ENCODE measurements at regions not wholly inside any gene's neighbourhood (a gene's known extent, or its start where the extent isn't known, plus 50 kb on each side); places are given as distances from the start of the nearest gene placed in this dataset.
"Not testable (repeated sequence)": the region's sequence is repeated elsewhere in the genome, so short reads cannot be mapped to it uniquely, and the experiment has no call there.

- FAIRE-seq (no peak), DNase-seq (ENCODE audit: insufficient read length, low spot score) (no peak)
- TF ChIP-seq POLR2A (IDR thresholded peaks at IDR 0.05; ENCODE audit: low read depth, low read length), result no peak
Observed at GRCh38 chr1:4483021-4483625, 171.3 kb upstream of the AJAP1 start.

GRCh38 chr1:4485398-4485797 lies 169.0 kb upstream of the AJAP1 start:
- no peak for DNase-seq (ENCODE audit: insufficient read length, low spot score)
- FAIRE-seq, result no peak
- TF ChIP-seq POLR2A (IDR thresholded peaks at IDR 0.05; ENCODE audit: low read depth, low read length), result no peak

DNA sequence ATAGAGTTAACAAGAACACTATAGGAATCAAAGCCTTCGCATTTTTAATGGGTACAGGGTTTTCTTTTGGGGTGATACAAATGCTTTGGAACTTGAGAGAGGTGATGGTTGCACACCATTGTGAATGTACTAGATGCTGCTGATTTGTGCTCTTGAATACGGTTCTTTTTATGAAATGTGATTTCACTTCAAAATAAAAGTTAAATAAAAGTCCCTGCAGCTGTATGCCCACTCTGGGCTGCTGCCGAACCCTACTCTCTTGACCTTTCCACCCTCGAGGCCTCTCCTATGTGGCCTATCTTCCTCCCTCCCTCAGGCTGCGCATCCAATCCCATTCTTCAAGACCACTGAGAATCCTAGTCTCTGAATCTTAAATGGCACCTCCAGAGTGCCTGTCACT lies 168.5 kb upstream of the AJAP1 start:
- FAIRE-seq, result no peak
- DNase-seq (ENCODE audit: insufficient read length, low spot score), result no peak
- TF ChIP-seq POLR2A (IDR thresholded peaks at IDR 0.05; ENCODE audit: low read depth, low read length), result no peak

GRCh38 chr1:4486408-4487120 lies 167.8 kb upstream of the AJAP1 start:
- FAIRE-seq (no peak), DNase-seq (ENCODE audit: insufficient read length, low spot score) (no peak)
- no peak for TF ChIP-seq POLR2A (IDR thresholded peaks at IDR 0.05; ENCODE audit: low read depth, low read length)

DNA sequence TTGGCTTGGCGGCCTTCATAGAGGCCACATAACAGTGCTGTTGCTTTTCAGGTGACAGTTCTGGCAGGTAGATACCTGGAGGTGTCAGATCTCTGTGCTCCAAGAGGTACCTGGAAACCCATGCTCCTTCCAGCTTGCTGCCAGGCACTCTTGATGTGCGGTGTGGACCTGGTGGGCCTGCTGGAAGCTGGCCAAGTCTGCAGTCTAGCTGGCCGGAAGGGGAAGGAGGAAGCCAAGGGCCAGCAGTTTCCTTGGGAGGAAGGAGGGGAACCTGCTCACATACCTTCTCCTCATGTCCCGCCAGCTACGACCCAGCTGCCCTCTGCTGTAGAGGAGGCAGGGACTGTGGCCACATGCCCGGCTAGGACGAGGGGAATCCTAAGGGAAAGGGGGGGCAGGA lies 166.4 kb upstream of the AJAP1 start:
- no peak for FAIRE-seq
- TF ChIP-seq POLR2A (IDR thresholded peaks at IDR 0.05; ENCODE audit: low read depth, low read length), result no peak

GRCh38 chr1:4489486-4489885 lies 164.9 kb upstream of the AJAP1 start:
- DNase-seq (ENCODE audit: insufficient read length, low spot score) (no peak), FAIRE-seq (no peak)
- no peak for TF ChIP-seq POLR2A (IDR thresholded peaks at IDR 0.05; ENCODE audit: low read depth, low read length)

More for the DNA sequence above, 166.4 kb upstream of the AJAP1 start:
- no peak for DNase-seq (ENCODE audit: insufficient read length, low spot score)

DNA sequence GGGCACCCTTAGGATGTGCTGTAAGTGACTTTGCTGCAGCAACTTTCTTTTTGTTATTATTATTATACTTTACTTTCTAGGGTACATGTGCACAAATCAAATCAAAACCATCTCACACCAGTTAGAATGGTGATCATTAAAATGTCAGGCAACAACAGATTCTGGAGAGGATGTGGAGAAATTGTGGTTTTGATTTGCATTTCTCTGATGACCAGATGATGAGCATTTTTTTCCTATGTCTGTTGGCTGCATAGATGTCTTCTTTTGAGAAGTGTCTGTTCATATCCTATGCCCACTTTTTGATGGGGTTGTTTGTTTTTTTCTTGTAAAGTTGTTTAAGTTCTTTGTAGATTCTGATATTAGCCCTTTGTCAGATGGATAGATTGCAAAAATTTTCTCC lies 164.4 kb upstream of the AJAP1 start:
- not testable (repeated sequence) for DNase-seq (ENCODE audit: insufficient read length, low spot score); FAIRE-seq

GRCh38 chr1:4494027-4494426 lies 160.4 kb upstream of the AJAP1 start:
- no peak for TF ChIP-seq POLR2A (IDR thresholded peaks at IDR 0.05; ENCODE audit: low read depth, low read length)
- FAIRE-seq, result no peak

GRCh38 chr1:4494558-4494957 lies 159.9 kb upstream of the AJAP1 start:
- TF ChIP-seq POLR2A (IDR thresholded peaks at IDR 0.05; ENCODE audit: low read depth, low read length), result no peak
- no peak for DNase-seq (ENCODE audit: insufficient read length, low spot score)
- FAIRE-seq, result no peak

More at GRCh38 chr1:4494027-4494426, 160.4 kb upstream of the AJAP1 start:
- DNase-seq (ENCODE audit: insufficient read length, low spot score), result no peak

DNA sequence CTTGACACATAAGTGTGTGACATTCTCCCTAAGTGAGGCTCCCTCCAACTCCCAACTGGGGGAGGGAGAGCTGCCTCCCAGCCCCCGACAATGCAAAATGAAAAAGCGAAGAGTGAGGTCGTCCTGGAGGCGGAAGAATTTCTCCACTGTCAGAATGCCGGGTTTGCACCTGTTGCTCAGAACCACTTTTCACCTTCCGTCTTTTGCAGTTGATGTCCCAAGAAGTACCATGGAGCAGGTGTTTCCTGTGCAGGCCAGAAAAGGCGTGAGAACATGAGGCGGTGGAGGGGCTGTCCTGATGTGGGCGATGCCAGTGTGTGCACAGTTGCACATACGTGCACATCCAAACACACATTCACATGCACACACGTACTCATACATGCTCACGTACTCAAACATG lies 158.6 kb upstream of the AJAP1 start:
- FAIRE-seq (no peak), DNase-seq (ENCODE audit: insufficient read length, low spot score) (no peak)
- TF ChIP-seq POLR2A (IDR thresholded peaks at IDR 0.05; ENCODE audit: low read depth, low read length), result no peak

DNA sequence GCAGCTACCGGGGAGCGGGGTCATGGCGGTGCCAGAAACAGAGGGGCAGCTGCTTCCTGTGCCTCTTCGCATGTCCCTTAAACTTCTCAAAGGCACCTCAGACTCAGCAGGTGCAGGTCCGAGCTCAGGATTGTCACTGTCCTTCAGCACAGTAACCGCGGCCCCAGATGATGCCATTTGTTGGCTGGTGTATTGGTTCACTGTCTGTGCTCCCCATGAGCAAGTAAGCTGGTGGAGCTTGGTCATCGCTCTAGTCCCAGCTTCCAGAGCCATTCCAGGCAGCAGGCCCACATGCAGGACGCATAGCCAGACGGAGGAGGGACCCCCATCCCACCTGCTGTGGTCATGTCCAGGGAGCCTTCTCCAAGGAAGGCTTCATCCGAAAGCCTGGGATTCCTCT lies 154.0 kb upstream of the AJAP1 start:
- no peak for TF ChIP-seq POLR2A (IDR thresholded peaks at IDR 0.05; ENCODE audit: low read depth, low read length)

GRCh38 chr1:4506591-4506990 lies 147.8 kb upstream of the AJAP1 start:
- no peak for TF ChIP-seq POLR2A (IDR thresholded peaks at IDR 0.05; ENCODE audit: low read depth, low read length)
- no peak for DNase-seq (ENCODE audit: insufficient read length, low spot score)
- no peak for FAIRE-seq

More for the DNA sequence above, 154.0 kb upstream of the AJAP1 start:
- FAIRE-seq (no peak), DNase-seq (ENCODE audit: insufficient read length, low spot score) (no peak)

GRCh38 chr1:4509206-4509605 lies 145.2 kb upstream of the AJAP1 start:
- no peak for FAIRE-seq

GRCh38 chr1:4510276-4510691 lies 144.1 kb upstream of the AJAP1 start:
- no peak for TF ChIP-seq POLR2A (IDR thresholded peaks at IDR 0.05; ENCODE audit: low read depth, low read length)
- no peak for FAIRE-seq

More at GRCh38 chr1:4509206-4509605, 145.2 kb upstream of the AJAP1 start:
- no peak for DNase-seq (ENCODE audit: insufficient read length, low spot score)
- no peak for TF ChIP-seq POLR2A (IDR thresholded peaks at IDR 0.05; ENCODE audit: low read depth, low read length)

DNA sequence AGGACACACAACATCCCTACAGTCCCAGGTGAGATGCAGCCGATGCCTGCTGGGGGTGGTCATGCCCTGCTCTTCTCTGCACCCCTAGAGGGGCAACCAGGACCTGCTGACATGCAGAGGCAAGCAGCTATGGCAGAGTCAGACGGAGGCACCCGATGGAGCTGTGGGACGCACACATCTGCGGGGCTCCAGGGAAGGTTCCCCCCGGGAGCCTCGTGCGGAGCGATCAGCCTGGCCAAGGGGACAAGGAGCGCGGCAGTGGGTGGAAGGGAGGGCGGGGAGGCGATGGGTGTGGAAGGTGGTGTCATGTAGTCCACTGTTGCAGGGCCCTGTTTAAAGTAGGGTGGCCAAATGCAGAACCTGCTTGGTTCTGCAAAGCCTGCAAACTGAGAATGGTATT lies 143.0 kb upstream of the AJAP1 start:
- FAIRE-seq (no peak), DNase-seq (ENCODE audit: insufficient read length, low spot score) (no peak)
- TF ChIP-seq POLR2A (IDR thresholded peaks at IDR 0.05; ENCODE audit: low read depth, low read length), result no peak

More at GRCh38 chr1:4510276-4510691, 144.1 kb upstream of the AJAP1 start:
- DNase-seq (ENCODE audit: insufficient read length, low spot score), result no peak
